Nephron (organoid): ENCODE measurements at regions not wholly inside any gene's neighbourhood (a gene's known extent, or its start where the extent isn't known, plus 50 kb on each side); places are given as distances from the start of the nearest gene placed in this dataset.

Source experiments
- H3K27ac Mint-ChIP-seq, 3 experiments: 2 replicates each; pipeline ENCODE4 v1.8.0; 2020; ENCODE audit warnings: mixed read lengths in 3 of 3, mild to moderate bottlenecking in 2 of 3, moderate library complexity in 1 of 3
- H3K27me3 Mint-ChIP-seq: 2 replicates; pipeline ENCODE4 v1.8.0; 2021; ENCODE audit warnings: low read depth, mild to moderate bottlenecking, moderate library complexity, mixed read lengths
- H3K36me3 Mint-ChIP-seq: 2 replicates; pipeline ENCODE4 v1.8.0; 2020; ENCODE audit warnings: low read depth, mixed read lengths
- H3K4me1 Mint-ChIP-seq: 2 replicates; pipeline ENCODE4 v1.8.0; 2020; ENCODE audit warnings: mixed read lengths
- H3K4me3 Mint-ChIP-seq, 3 experiments: 2 replicates each; pipeline ENCODE4 v1.8.0; 2020; ENCODE audit warnings: mild to moderate bottlenecking in 3 of 3, mixed read lengths in 3 of 3, moderate library complexity in 2 of 3
- H3K9me3 Mint-ChIP-seq: 2 replicates; pipeline ENCODE4 v1.8.0; 2020; ENCODE audit warnings: mixed read lengths
- CTCF ChIP-seq, 3 experiments: fragments of 200-600 bp; sonication (generic); IDR thresholded peaks; one replicate each; pipeline ENCODE4 v1.5.0; 2021; ENCODE audit warnings: antibody characterized with exemption in 3 of 3; ENCODE audit not compliant: unreplicated experiment in 3 of 3

GRCh38 chr5:87851603-87852002 is 417.0 kb downstream of the TMEM161B start:
- TF ChIP-seq CTCF (IDR thresholded peaks at IDR 0.05; ENCODE audit: unreplicated experiment in 3 of 3) = no peak
- Mint-ChIP-seq H3K36me3 (no peaks in the 10 kb centered on the region), H3K9me3 (peaks cover 3% of the 10 kb centered on the region), H3K4me1 (no peaks in the 10 kb centered on the region), H3K27ac (peak overlapping the region in 1 of 3 experiments; percentile 92), H3K27me3 (no peaks in the 10 kb centered on the region), H3K4me3 (no peak overlapping the region)

DNA sequence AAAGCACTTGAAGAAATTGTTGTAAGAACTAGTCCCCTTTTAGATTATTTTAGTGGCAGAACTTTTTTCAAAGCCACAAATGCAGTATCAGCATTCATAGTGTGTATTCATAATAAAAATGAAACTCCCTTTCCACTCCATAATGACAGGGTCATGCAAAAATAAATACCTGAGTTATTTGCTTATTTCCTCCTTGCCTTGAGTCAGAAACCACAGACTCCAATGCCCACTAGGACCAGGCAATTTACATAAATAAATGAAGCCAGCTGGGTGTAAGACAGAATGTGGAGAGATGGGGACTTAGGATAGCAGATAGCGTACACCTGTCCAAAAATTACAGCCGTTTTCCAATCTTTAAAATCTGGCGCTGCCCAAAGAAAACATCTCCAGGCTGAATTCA is 417.8 kb downstream of the TMEM161B start:
- peaks cover 3% of the 10 kb centered on the region for H3K9me3 Mint-ChIP-seq
- TF ChIP-seq CTCF (IDR thresholded peaks at IDR 0.05; ENCODE audit: unreplicated experiment in 3 of 3) = no peak
- H3K27ac Mint-ChIP-seq = peak overlapping the region in 2 of 3 experiments; percentile 18 to 92
- H3K4me1 Mint-ChIP-seq = peaks cover 5% of the 10 kb centered on the region
- H3K4me3 Mint-ChIP-seq = no peak overlapping the region
- H3K36me3 Mint-ChIP-seq = no peaks in the 10 kb centered on the region
- no peaks in the 10 kb centered on the region for H3K27me3 Mint-ChIP-seq

DNA sequence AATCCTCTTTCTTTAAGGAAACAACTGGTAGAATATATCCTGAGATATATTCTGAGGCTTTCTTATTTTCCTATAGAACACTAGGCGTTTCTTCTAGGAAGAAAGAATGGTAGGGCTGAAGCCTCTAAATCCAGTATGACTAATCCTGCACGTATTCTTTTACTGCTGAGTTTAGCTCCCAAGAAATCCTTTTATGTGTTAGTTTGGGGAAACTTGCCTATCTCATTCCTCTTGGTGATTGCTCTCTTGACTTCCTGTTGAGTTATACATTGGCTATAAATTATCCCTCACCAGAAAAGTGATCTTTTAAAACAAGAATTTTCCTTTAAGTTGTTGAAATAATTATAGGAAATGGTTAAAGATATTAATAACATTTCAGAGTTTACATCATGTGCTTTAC is 422.9 kb downstream of the TMEM161B start:
- H3K27ac Mint-ChIP-seq = no peak overlapping the region
- no peaks in the 10 kb centered on the region for H3K27me3 Mint-ChIP-seq
- peaks cover 9% of the 10 kb centered on the region for H3K4me1 Mint-ChIP-seq
- H3K4me3 Mint-ChIP-seq = no peak overlapping the region
- TF ChIP-seq CTCF (IDR thresholded peaks at IDR 0.05; ENCODE audit: unreplicated experiment in 3 of 3) = no peak
- peaks cover 4% of the 10 kb centered on the region for H3K36me3 Mint-ChIP-seq
- peaks cover 7% of the 10 kb centered on the region for H3K9me3 Mint-ChIP-seq

DNA sequence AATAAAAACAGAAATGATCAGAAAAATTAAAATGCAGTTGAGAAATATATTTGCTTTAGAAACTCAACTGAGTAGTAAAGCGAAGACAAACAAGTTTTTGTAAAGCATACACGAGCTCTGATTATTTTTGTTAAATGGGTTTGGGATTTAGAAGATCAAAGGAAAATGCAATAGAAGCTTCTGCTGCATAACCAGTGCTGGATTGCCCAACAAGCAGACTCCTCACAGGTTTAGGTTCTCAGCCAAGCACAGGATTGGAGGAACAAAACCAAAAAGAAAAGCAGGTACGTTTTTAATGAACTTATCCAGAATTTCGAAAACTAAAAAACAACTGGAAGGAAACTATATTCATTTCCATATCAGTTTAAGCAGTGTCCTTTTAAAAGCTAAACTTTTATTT is 423.8 kb downstream of the TMEM161B start:
- TF ChIP-seq CTCF (IDR thresholded peaks at IDR 0.05; ENCODE audit: unreplicated experiment in 3 of 3) = no peak
- Mint-ChIP-seq H3K4me1 (peaks cover 9% of the 10 kb centered on the region), H3K27me3 (no peaks in the 10 kb centered on the region), H3K9me3 (peaks cover 14% of the 10 kb centered on the region), H3K4me3 (no peak overlapping the region), H3K27ac (no peak overlapping the region), H3K36me3 (peaks cover 4% of the 10 kb centered on the region)

- no peak for TF ChIP-seq CTCF (IDR thresholded peaks at IDR 0.05; ENCODE audit: unreplicated experiment in 3 of 3)
- Mint-ChIP-seq H3K4me3 (no peak overlapping the region), H3K36me3 (peaks cover 4% of the 10 kb centered on the region), H3K27ac (no peak overlapping the region), H3K4me1 (peaks cover 9% of the 10 kb centered on the region), H3K9me3 (peaks cover 17% of the 10 kb centered on the region), H3K27me3 (no peaks in the 10 kb centered on the region)
Measured at GRCh38 chr5:87844449-87844848, 424.2 kb downstream of the TMEM161B start.

DNA sequence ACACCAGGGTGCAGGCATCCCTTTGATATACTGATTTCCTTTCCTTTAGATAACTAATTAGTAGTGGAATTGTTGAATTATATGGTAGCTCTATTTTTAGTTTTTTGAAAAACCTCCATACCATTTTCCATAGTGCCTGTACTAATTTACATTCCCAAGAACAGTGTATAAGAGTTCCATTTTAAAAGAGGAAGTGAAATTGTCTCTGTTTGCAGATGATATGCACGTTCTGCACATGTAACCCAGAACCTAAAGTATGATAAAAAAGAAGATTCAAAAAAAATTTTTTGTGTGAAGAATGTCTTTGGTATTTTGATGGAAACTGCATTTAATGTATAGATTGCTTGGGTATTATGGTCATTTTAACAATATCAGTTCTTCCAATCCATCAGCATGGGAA is 424.0 kb upstream of the CCNH start:
- H3K4me1 Mint-ChIP-seq = no peaks in the 10 kb centered on the region
- H3K27ac Mint-ChIP-seq = no peak overlapping the region
- H3K9me3 Mint-ChIP-seq = peaks cover 31% of the 10 kb centered on the region
- H3K4me3 Mint-ChIP-seq = no peak overlapping the region
- no peak for TF ChIP-seq CTCF (IDR thresholded peaks at IDR 0.05; ENCODE audit: unreplicated experiment in 3 of 3)
- peaks cover 1% of the 10 kb centered on the region for H3K36me3 Mint-ChIP-seq
- no peaks in the 10 kb centered on the region for H3K27me3 Mint-ChIP-seq
